Coronary artery (tissue), 2 donors: ENCODE measurements at regions not wholly inside any gene's neighbourhood (a gene's known extent, or its start where the extent isn't known, plus 50 kb on each side); places are given as distances from the start of the nearest gene placed in this dataset.

Experiments used
- DNase-seq: peaks from one replicate; pipeline ENCODE4 v3.0.0-alpha.2; 2017; ENCODE audit warnings: low spot score
- H3K27ac ChIP-seq, 2 donors: fragments of 200-600 bp; sonication (generic); one replicate each; pipeline ENCODE4 v1.5.1; 2016 to 2019
- H3K4me3 ChIP-seq: fragments of 200-600 bp; sonication (generic); 2 replicates; pipeline ENCODE4 v1.5.1; 2016; ENCODE audit warnings: mild to moderate bottlenecking, moderate library complexity
- TF ChIP-seq, protein P1 (sequence below): fragments of 200-600 bp; sonication (generic); IDR thresholded peaks from one replicate; pipeline ENCODE4 v1.5.1; 2019; ENCODE audit warnings: antibody characterized with exemption

- DNase-seq = no peak
- TF ChIP-seq, protein P1, sequence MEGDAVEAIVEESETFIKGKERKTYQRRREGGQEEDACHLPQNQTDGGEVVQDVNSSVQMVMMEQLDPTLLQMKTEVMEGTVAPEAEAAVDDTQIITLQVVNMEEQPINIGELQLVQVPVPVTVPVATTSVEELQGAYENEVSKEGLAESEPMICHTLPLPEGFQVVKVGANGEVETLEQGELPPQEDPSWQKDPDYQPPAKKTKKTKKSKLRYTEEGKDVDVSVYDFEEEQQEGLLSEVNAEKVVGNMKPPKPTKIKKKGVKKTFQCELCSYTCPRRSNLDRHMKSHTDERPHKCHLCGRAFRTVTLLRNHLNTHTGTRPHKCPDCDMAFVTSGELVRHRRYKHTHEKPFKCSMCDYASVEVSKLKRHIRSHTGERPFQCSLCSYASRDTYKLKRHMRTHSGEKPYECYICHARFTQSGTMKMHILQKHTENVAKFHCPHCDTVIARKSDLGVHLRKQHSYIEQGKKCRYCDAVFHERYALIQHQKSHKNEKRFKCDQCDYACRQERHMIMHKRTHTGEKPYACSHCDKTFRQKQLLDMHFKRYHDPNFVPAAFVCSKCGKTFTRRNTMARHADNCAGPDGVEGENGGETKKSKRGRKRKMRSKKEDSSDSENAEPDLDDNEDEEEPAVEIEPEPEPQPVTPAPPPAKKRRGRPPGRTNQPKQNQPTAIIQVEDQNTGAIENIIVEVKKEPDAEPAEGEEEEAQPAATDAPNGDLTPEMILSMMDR = no peak
These were observed 368.9 kb downstream of the DDX10 start for GRCh38 chr11:109033627-109034338.

DNA sequence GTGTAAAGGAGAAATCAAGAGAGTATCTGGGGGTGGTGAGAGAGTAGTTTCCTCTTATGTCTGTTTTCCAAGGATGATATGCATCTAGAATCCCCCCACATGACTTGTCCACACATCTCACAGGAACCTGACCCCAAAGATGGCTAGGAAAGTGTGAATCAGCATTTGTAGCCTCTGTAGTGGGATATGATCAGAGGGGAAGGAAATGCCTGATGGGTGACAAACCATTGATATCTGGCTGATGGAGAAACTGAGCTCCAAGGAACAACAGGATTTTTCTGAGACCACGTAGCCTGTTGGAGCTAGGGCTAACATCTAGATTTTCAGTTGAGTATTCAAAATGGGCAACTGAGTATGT lies 369.4 kb downstream of the DDX10 start:
- Histone ChIP-seq H3K4me3 (no peak overlapping the region), H3K27ac (no peak overlapping the region)
- no peak for DNase-seq
- TF ChIP-seq, protein P1 = no peak

More at GRCh38 chr11:109033627-109034338, 368.9 kb downstream of the DDX10 start:
- Histone ChIP-seq H3K4me3 (no peak overlapping the region), H3K27ac (no peak overlapping the region)

DNA sequence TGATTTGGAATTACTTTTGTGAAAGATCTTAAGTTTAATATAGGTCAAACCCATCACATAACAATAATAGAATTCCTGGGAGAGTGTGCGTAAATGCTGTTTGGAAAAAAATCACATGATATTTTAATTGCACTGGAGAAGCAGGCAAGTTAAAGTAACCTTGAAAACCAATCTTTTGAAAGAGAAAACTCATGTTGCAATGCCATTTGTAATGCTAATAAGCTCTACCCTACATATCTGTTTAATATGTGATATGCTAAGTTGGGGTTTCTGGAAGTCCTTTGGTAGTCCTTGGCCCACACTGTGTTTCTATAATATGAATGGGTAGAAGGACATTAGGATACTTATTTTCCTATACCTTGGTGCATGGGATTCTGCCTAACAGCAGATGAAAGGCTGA lies 370.4 kb downstream of the DDX10 start:
- TF ChIP-seq, protein P1 = no peak
- H3K27ac ChIP-seq = no peak overlapping the region
- no peak for DNase-seq
- H3K4me3 ChIP-seq = no peak overlapping the region

- no peak for DNase-seq
- TF ChIP-seq, protein P1 = no peak
- H3K27ac ChIP-seq = no peak overlapping the region
- no peak overlapping the region for H3K4me3 ChIP-seq
These were observed 371.1 kb downstream of the DDX10 start for GRCh38 chr11:109036011-109036410.

DNA sequence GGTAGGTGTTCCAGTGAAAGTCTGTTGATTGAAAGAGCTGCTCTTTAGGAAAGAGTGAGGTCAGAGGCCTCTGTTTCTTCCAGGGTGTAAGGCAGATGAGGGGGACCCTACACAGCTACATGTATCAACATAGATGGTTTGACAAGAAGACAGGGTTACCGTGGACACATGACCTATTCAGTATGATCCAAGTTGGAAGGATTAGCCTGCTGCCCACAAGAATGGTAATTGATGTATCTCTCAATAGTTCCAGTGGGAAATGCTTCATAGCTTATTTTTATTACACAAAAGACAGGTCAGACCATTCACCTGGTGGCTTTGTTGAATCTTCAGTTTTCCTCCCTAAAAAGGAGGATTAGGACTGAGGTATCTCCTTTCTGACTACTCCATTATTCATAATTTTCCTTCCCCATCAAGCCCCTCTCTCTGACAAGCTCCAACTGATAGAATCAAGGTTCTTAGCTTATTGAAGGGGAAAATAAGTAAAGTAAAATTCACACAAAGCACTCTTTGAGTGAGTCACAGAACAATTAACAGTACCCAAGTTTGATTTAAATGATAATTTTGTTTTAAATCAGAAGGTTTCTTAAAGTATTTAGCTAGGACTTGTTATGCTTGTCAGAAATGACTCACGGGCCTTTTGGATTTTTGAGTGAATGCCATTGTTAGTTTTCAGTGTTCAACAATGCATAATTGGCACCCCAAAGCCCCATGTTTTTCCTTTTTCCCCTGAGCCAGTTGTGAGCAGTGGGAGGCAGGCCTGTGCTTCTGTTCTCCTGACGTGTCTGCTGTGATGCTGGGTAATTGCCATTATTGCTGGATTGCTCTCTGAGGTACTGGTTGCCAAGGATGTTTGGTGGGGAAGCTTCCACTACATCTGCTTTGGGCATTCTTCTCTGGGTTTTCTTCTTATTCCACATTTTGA lies 373.2 kb downstream of the DDX10 start:
- H3K4me3 ChIP-seq = no peak overlapping the region
- TF ChIP-seq, protein P1 = no peak
- DNase-seq = no peak
- H3K27ac ChIP-seq = no peak overlapping the region

DNA sequence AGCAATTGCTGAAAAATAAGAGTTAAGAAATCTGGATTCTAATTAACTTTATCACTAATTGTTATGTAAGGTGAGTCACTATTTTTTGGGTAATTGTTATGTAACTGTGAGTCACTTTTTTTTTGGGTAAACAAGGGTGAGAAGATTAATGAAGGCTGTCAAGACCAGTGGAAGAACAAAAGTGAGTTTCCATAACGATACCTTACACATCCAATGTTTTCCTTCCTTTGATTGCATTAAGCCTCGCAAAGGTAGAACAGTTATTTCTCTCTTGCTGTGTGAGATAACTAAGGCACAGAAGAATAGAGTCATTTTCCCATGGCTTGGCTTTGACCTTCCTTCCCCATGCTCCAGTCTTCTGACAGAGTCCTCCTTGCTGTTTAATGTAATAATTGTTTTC lies 374.7 kb downstream of the DDX10 start:
- no peak for DNase-seq
- TF ChIP-seq, protein P1 = no peak

More for the DNA sequence above, 374.7 kb downstream of the DDX10 start:
- H3K27ac ChIP-seq = no peak overlapping the region
- no peak overlapping the region for H3K4me3 ChIP-seq
